T-helper 1 cell (primary cell): ENCODE measurements at regions not wholly inside any gene's neighbourhood (a gene's known extent, or its start where the extent isn't known, plus 50 kb on each side); places are given as distances from the start of the nearest gene placed in this dataset.

ENCODE experiments used
- DNase-seq, 5 donors: peaks; one replicate each; pipeline ENCODE4 v3.0.0-alpha.2; 2012 to 2020

DNA sequence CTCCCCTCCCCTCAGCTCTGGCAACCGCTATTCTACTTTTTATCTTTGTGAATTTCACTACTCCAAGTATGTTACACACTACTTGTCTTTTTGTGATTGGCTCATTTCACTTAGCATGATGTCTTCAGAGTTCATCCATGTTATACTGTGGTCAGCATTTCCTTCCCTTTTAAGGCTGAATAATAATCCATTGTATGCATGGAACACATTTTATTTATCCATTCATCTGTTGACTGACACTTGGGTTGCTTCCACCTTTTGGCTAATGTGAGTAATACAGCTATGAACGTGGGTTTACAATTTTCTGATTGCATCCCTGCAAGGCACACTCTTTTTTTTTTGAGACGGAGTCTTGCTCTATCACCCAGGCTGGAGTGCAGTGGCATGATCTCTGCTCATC lies 53.0 kb upstream of the FUT8 start:
- no peak for DNase-seq

DNA sequence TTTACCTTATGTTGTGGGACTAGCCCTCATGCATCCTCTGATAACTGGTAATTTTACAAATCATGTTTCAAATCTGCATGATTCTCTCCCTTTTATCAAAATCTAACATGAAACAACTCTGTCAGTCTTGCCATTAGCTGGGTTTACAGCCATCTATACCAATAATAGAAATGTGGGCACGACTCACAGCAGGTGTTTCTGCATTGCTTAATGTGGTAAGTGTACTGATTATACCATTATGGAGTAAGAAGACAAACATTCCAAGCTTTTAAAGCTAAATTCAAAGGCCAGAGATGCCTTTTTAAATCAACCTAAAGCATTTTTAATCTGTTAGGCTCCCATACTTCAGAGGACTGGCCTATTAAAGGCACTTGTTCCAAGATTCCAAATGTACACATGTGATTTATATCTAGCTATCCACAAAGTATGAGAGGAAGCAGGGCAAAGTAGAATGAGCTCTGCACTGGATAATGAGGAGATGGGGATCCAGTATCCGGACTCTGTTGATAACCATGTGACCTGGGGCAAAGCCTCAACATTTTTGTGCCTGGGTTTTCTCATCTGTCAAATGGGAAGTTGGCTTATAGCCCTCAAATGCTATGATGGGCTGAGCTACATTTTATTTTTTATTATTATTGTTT lies 52.3 kb upstream of the FUT8 start:
- DNase-seq: no peak

- DNase-seq: no peak
Observed at GRCh38 chr14:65361920-65362319, 50.6 kb upstream of the FUT8 start.
